HG03565 (cell line): ENCODE measurements at regions not wholly inside any gene's neighbourhood (a gene's known extent, or its start where the extent isn't known, plus 50 kb on each side); places are given as distances from the start of the nearest gene placed in this dataset.

ENCODE experiments used
- ATAC-seq: cut with Tn5 transposase; IDR thresholded peaks from one replicate; pipeline ENCODE4 v1.9.1; 2021; ENCODE audit warnings: mild to moderate bottlenecking, moderate library complexity; ENCODE audit not compliant: unreplicated experiment

DNA sequence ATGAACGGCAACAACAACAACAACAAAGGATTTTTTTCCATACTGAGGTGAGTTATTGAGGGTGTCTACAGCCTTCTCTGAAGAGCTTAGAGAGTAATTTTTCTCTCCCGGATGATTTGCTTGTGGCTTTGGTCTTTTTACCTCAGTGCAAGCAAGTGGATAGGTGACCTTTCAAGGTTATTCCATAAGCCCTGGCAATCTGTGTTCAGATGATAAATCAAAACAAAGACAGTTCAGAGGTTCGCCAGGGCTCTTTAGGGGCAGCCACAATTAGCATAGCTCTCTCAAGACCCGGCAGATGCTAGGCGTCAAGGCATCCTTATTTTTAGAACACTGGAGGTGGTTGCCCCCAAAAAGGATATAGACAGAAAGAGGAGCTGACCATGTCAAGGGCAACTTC lies 417.9 kb upstream of the C9orf72 start:
- no peak for ATAC-seq

DNA sequence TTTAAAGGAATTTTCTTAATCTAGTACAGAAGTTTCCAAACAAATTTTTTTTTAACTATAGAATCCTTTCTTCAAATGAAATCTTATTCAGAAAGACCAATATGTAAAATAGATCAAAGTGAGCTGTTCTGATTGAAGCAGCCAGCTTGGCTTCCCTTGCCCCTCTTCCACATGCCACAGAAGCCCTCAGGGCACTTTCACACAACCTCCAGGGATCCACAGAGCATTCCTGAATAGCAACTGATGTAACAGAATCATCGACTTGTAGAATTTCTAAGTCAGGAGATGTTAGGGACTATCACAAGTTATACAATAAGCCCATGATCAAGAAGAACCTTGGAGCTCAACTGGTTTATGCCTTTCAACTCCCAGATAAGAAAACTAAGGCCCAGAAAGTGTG lies 427.8 kb upstream of the C9orf72 start:
- no peak for ATAC-seq

DNA sequence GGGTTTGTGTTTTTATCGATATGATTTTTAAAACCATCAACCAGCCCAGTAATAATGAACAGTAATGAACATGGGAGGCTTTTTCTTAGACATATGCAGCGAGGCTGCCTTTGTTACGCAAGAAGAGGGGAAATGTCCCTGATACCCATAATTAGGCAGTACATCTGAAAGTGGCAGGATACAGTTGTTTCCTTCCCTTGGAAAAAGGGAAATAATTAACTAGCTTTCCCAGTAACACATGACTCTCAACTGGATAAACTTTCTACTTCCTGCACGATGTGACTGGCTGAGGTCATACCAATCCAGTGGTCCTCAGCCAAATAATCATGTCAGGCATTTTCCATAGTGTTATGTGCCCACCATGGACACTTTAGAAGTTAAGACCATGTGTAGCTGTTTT lies 431.6 kb upstream of the C9orf72 start:
- no peak for ATAC-seq

DNA sequence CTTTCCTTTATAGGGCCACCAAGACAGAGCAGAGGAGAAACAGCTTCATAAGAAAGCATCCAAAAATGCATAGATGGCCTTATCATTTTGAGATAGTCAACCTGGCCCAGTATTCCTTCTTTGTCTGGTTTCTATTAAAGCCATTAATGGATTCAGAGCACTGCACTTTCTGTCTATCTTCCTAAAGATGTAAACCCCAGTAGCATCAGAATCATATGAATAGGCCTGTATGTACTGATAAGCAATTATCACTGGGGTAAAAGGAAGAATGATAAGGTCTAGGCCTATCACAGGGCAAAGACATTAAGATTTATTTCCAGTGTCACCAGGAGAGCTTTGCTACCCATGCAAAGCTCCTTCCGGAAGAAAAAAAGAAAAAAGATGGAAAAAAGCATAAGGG lies 432.5 kb upstream of the C9orf72 start:
- ATAC-seq, result no peak

DNA sequence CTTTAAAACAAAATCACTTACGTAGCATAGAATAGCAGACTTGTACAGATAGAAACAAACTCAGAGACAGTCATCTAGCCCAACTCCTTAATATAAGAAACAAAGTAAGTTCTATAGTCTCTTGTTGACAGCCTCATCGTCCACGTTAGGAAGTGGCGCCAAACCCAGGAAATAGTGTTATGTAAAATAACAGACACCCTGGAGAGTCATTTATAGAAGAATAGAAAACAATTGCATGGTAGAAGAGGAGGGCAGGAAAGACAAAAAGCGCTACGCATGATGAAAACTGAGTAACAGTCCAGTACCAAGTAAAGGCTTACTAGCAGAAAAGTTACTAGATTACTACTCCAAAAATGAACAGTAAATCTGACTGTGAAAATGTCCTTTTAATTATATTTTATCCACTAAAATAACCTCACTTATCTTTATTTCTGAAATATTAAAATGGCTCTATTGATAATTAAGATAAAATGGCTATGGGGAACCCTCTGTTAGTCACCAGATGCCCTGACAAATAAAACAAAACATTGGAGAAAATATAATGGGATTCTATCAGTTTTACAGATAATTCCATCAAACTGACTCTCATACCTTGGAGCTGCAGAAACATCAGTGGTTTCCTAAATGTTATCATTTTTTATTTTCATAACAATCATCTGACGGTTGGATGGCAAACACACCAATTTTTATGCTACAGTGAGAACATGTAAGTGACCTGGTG lies 434.0 kb upstream of the C9orf72 start:
- no peak for ATAC-seq

DNA sequence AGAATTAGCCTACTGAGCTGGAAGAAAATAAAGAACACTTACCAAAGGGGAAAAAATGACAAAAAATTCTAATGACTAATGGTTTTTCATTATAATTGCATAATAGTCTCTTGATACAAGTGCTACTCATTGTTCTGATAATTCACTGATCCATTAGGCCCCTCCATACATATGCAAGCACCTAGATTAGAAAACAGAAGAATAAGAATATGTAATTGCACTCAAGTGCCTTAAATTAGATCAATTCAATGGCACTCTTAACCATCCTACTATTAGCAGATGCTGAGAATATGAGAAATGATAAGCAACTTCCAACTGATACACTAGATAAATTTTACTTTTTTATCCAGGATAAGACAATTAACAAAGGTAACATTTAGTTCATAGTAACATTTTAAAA lies 440.9 kb upstream of the C9orf72 start:
- no peak for ATAC-seq

DNA sequence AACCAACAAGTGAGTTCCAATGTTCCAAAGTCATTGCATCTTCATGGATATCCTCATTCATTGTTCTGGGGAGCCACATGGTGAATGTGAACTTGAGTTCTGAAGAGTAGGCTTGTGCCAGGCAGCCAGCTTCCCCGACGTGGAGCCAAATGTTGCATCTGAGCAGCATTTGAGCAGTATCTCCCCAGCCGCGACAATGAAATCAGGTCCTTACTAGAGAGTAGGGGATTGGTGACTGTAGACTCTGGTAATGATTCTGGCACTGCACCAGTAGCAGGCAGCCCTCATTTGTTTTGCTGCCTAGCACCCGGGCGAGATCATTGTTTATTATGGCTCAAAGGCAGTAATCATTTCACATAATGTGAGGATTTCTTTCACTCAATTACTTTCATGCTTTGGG lies 451.4 kb upstream of the C9orf72 start:
- no peak for ATAC-seq

DNA sequence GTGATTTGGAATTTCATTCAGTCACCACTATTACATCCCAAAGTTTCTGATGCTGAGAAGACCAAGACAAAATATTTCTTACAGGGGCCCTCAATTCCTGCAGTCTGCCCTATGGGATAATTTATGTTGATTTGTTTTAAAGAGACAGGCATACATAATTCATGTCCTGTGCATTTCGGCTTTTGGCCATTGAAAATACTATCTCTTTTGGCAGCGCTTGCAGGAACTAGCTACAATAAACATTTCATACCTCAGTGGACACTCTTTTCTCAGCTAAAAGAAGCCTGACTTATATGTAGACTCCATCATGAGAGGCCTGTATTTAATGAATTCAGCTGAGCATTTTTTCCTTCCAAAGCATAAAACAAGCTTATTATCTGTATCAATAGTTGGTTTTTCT lies 451.9 kb upstream of the C9orf72 start:
- no peak for ATAC-seq

DNA sequence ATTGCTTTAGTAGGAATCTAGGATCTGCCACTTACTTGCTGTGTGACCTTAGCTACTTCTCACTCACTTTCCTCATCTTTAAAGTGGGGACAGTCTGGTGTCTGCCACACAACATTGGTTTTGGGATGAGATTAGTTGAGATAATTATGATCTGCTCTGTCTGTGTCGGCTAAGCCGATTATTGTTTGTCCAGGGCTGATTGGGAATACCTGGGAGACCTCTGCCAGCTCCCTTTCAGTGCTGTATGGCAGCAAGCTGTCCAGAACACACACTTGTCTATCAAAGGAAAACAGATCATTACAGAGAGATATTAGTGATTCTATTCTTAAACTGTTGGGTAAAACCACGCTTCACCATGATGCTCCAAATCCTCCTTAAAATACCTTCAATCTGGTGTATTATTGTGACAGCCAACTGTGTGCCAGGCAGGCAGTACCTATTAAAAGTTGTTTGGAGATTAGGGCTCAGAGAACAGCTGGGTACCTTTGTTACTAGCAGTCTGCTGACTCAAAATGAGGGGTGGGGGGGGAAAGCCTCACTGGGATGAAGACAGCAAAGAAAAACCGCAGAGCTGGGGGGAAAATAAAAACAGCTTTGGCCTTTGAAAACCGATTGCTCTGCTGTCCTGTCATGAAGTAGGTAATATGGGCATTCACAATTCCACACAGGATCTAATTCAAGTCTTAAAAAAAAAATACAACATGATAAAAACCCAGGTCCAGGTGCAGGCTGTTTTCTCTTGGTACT lies 458.4 kb upstream of the C9orf72 start:
- ATAC-seq, result no peak

DNA sequence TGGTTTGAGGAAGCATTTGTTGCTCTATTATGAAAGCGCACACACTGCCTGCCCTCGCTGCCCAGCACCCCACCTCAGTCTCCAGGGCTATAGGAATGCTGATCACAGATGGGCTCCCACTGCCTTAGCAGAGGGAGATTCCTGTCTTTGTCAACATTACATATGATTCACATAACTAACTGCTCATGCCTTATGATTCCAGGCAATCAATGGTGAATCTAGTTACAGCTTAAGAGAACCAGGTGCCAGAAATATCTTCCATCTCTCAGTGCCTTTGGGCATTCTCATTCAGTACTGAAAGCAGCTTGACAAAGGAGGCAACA lies 458.9 kb upstream of the C9orf72 start:
- ATAC-seq, result no peak

DNA sequence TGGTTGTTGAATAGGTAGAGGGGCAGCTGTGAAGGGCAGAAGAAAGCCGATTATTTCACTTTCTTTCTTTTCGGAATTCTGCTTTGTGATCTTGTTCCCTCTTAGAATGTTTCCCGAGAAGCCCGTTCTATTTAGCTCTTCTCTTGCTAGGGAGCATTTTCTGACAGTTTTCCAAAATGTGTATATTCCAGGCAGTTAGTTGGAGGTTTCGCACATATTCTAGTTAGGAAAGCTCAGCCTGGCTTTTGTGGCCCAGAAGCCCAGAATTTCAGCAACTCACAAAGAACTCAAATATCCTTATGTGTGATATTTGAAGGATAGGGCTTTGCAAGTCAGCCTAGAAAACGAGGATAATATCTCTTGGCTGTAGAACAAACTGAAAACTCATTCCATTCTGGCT lies 461.0 kb upstream of the C9orf72 start:
- ATAC-seq, result no peak

DNA sequence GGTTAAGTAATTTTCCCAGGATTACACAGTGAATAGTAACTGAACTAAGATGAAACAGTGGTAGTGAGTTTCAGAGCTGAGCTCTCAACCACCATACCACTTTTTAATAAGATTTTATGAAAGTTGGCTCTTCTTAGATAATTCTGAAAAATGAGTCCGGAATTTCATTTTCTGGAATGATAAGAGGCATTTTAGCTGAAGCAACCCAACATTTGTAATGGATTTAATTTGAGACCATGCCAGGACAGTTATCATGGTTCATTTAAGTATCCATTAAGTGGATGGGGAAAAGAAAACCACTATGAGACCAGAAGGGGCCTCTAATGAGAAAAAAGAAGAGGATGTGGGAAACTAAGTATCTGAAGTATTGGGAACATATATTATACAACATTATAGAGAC lies 464.7 kb upstream of the C9orf72 start:
- no peak for ATAC-seq

DNA sequence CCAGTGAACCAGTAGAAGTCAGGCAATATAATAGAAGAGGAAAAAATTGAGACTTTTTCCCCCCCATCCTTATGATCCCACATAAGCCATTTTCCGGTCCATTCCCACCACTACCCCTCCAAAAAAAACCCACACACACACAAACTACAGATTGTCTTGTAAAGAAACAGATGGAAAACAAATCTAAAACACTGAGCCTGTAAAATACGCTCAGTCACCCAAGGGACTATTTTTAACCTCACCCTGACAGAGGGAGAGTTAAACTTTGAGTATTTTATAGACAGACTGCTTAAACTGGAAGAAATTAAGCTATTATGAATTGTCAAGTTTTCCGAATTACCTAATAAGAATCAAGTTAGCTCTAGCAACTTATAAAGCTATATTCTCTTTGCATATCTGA lies 471.8 kb upstream of the C9orf72 start:
- no peak for ATAC-seq

DNA sequence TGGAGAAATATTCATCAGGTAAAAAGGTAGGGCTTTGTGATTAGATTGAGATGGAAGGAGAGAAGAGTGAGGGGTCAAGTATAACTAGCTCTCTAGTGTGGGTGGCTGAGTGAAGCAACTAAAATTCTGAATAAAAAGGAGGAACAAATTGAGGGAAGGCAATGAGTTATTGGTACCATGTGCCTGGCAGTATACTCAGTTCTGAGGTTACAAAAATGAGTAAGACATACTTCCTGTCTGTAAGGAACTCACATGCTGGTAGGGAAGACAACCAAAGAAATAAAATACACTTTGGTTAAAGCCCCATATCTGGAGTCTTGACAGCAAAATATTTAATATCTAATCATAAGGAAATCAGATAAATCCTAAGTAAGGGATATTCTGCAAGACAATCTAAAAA lies 476.8 kb upstream of the C9orf72 start:
- no peak for ATAC-seq

DNA sequence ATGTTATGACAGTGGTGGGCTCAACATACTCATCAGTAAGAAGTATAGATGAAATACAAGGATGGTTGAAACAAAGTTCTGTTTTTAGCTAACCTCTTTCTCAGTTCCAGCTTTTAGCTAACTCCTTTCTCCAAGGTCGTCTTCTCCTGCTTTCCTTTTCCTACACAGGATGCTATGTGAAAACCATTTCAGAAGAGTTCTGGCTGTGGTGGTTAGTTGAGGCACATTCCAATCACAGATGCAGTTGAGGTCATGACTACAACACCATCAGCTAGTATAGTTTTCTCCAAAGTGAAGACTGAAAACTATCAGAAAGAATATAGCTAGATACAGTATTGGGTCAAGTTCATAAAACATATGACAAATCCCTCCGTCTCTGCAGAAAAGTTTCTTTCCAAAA lies 477.7 kb upstream of the C9orf72 start:
- ATAC-seq, result no peak

DNA sequence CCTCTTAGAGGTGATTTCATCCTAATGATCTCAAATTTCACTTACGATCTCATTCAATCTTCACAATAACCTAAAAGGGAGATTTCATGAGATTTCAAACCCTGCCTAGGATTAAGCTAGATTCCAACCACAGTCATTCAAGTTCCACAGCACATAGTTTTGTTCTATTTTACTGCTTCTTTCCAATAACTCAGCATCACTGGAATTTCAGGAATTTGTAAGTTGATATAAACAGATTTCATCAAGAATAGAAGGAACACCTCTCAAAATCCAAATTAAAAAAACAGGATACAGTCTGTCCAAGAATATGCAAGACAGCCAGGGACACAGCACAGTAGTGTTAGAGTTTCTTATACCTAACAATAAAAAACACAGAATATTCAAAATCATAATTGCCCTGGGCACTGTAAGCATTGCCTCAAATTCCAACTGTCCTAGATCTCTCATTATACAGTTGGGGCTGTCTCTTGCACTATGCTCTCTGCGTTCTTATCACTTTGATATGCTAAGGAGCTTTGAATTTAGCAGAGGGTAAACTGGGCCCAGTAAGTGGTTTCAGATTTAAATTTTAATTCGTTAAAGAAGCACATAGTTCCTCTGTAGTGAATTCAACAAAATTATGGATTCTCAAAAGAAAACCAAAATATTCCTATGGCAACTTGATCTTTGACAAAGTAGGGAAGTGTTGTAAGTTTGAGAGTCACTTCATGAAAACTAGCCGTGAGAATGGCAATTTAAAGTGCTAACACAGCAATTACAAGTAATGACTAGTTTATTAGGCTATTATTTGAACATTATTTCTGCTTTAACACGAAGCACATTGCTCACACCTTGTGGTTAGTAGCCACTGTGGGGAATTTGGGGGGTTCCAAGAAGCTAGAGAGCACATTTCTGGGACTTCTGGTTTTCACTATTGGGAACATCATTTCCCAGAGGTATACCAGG lies 478.6 kb upstream of the C9orf72 start:
- no peak for ATAC-seq

DNA sequence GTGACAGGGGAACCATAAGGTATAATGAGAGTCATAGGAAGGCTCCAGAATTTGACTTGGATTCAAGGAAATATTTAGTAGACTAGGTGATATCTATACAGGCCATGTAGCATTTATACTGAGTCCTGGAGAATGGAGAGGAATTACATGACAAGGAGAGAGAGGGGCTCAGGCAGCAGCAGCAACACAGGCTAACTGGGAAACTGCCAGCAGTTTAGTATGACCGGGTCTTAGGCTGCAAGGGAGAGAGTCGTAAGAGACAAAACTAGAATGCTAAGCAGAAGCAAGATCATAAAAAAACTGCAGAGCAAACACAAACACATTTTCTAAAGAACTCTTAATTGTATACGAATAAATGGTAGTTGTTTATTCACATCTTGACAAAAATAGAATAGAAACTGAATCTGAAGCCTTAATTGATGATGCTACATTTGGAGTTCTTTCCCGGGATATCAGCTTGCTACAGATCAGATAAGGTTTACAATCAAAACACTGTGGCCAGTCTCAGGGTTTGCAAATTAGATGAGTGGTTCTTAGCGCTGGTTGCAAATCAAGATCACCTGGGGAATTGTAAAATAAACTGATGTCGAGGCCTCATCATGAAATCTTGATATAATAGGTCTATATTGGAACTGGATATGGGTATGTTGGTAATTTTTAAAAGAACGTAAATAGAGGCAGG lies 480.0 kb upstream of the C9orf72 start:
- ATAC-seq, result no peak

DNA sequence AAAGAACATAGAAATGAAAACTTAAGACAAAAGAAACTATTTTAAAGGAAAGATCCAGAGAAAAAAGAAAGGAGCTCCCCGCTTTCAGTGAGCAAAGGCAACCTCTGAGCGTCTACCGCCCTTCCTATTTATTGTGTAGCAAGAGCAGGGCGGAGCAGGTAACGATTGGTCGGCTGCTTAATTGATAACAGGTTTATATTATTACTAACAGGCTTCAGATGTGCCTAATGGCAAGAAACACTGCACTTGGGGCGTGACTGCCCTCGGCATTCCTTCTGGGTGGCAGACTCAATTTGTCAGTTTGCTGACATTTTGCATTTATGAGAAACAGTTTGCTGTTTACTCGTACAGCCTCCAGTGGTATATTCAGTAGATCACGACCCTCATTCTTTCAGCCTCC lies 482.7 kb upstream of the C9orf72 start:
- no peak for ATAC-seq

DNA sequence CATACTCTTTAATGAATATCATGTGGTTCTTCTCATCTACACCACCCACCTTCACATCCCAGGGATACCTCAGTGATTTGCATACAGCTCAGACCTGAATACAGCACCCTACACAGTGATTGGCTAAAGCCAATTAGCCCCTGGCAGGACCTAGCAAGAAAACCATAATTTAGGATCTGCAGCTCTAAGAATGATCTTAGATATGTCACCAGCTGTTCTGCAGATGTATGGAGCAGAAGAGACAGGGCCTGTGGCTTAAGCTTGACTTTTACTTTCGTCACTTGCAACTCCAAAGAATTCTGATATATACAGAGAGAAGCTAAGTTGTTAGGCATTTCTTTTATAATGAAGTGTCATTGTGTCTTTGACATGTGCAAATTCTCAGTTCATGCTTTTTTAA lies 483.2 kb upstream of the C9orf72 start:
- ATAC-seq, result no peak

DNA sequence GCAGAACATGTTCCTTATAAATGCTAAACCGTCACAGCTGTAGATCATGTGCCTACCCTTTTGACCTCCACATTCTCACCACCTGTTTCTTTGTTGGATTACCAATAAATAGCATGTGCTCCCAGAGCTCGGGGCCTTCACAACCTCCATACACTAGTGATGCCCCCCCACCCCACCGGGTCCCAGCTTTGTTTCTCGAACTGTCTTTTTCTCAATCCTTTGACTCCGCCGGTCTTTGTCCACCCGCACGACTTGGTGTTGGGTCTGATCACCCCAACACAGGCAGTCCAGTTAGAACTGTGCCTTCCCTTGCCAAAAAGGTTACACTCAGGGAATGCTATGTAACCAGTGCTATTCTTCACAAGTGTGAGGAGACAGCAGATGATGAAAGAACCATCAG lies 485.9 kb upstream of the C9orf72 start:
- ATAC-seq, result no peak

DNA sequence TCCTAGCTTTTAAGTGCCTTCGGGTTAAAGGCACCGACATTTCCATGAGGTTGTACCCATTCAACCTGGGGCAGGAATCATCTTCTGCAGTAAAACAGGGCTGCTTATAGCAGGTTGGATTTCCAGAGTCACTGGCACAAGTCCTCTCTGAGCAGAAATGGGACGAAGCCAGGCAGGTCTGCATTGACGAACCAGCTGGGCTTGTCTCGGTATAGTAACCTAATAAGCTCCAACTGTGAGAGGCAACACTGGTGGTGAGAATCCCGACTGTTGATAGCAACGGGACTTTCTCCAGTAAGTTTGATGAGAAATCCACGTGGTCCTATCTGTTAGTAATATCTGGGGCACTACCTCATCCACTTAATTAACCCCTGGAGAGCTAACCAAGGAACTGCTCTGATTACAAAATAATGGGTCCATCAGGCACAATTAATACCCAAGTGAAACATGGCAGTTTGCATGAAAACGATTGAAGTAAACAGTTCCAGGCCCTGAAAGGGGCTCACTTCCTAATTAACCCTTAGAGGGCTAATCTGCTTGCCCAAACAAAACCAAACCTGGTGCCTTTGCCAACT lies 491.0 kb upstream of the C9orf72 start:
- no peak for ATAC-seq
